Left lung (tissue), 4 donors: ENCODE measurements at regions not wholly inside any gene's neighbourhood (a gene's known extent, or its start where the extent isn't known, plus 50 kb on each side); places are given as distances from the start of the nearest gene placed in this dataset.

Experiments
- ATAC-seq: fragments of 200-7000 bp; cut with Tn5 transposase; one replicate; pipeline ENCODE4 v1.9.1; 2020; ENCODE audit warnings: moderate library complexity
- DNase-seq, 4 donors: peaks; one replicate each; pipeline ENCODE4 v3.0.0-alpha.2; 2013 to 2020
- H3K27ac ChIP-seq, 2 donors: fragments of 200-600 bp; sonication (generic) in 1 of 2; one replicate each; pipeline versions ENCODE4 v1.5.0 to v1.8.0; 2020 to 2021
- H3K27me3 ChIP-seq, 2 donors: fragments of 200-600 bp; sonication (generic) in 1 of 2; one replicate each; pipeline versions ENCODE4 v1.5.0 to v1.8.0; 2020 to 2021
- H3K36me3 ChIP-seq, 2 donors: fragments of 200-600 bp; sonication (generic) in 1 of 2; one replicate each; pipeline versions ENCODE4 v1.5.0 to v1.8.0; 2020 to 2021
- H3K4me1 ChIP-seq, 2 donors: fragments of 200-600 bp; one replicate each; pipeline ENCODE4 v1.8.0; 2021
- H3K4me3 ChIP-seq, 2 donors: fragments of 200-600 bp; sonication (generic) in 1 of 2; one replicate each; pipeline versions ENCODE4 v1.5.0 to v1.8.0; 2020 to 2021; ENCODE audit warnings: mild to moderate bottlenecking in 1 of 2
- H3K9me3 ChIP-seq, 2 donors: fragments of 200-600 bp; sonication (generic) in 1 of 2; one replicate each; pipeline versions ENCODE4 v1.5.0 to v1.8.0; 2020 to 2021
- CTCF ChIP-seq, 2 donors: fragments of 200-600 bp; sonication (generic) in 1 of 2; IDR thresholded peaks; one replicate each; pipeline versions ENCODE4 v1.5.0 to v1.8.0; 2021; ENCODE audit warnings: antibody characterized with exemption in 2 of 2
- intact Hi-C, 2 donors: fragments of 100-400 bp; cut with DNase I; formaldehyde crosslinking; loops; one replicate each; pipeline versions ENCODE4 v1.11.2 to v1.14.2; 2022
- donor health status: DM: no; HTN: yes; CAD: no.
- donor health status: DM: no; HTN: no; CAD: no.

GRCh38 chr4:106595906-106596305 is 227.3 kb upstream of the GIMD1 start:
- Histone ChIP-seq H3K27ac (no peak overlapping the region), H3K36me3 (no peaks in the 10 kb centered on the region), H3K4me1 (no peaks in the 10 kb centered on the region), H3K4me3 (no peak overlapping the region), H3K9me3 (no peaks in the 10 kb centered on the region), H3K27me3 (no peaks in the 10 kb centered on the region)
- intact Hi-C loops: no loop called here
- TF ChIP-seq CTCF (IDR thresholded peaks at IDR 0.05): no peak
- ATAC-seq (no peak), DNase-seq (no peak)

- ATAC-seq: no peak
- intact Hi-C loops: no loop called here
- peaks cover 6 to 7% of the 10 kb centered on the region in 2 donors for H3K27me3 ChIP-seq
Observed at GRCh38 chr4:106594291-106594952, 225.8 kb upstream of the GIMD1 start.

GRCh38 chr4:106588891-106589290 is 220.3 kb upstream of the GIMD1 start:
- H3K9me3 ChIP-seq: no peaks in the 10 kb centered on the region
- TF ChIP-seq CTCF (IDR thresholded peaks at IDR 0.05): no peak
- no peak overlapping the region for H3K27ac ChIP-seq
- ATAC-seq (no peak), DNase-seq (no peak)
- H3K4me3 ChIP-seq: no peak overlapping the region
- no peaks in the 10 kb centered on the region for H3K36me3 ChIP-seq
- H3K27me3 ChIP-seq: peaks cover 6 to 7% of the 10 kb centered on the region in 2 donors
- intact Hi-C loops: no loop called here
- no peaks in the 10 kb centered on the region for H3K4me1 ChIP-seq

More at GRCh38 chr4:106594291-106594952, 225.8 kb upstream of the GIMD1 start:
- Histone ChIP-seq H3K36me3 (no peaks in the 10 kb centered on the region), H3K4me1 (no peaks in the 10 kb centered on the region), H3K27ac (no peak overlapping the region), H3K9me3 (no peaks in the 10 kb centered on the region), H3K4me3 (no peak overlapping the region)
- DNase-seq: no peak
- no peak for TF ChIP-seq CTCF (IDR thresholded peaks at IDR 0.05)

- no peaks in the 10 kb centered on the region for H3K36me3 ChIP-seq
- H3K27me3 ChIP-seq: peaks cover 6 to 7% of the 10 kb centered on the region in 2 donors
- no peak for TF ChIP-seq CTCF (IDR thresholded peaks at IDR 0.05)
- no peaks in the 10 kb centered on the region for H3K9me3 ChIP-seq
- H3K27ac ChIP-seq: no peak overlapping the region
- H3K4me1 ChIP-seq: no peaks in the 10 kb centered on the region
- no peak for DNase-seq
- ATAC-seq: peak; percentile 56
- intact Hi-C loops: no loop called here
- H3K4me3 ChIP-seq: no peak overlapping the region
Observed at GRCh38 chr4:106587558-106587957, 219.0 kb upstream of the GIMD1 start.

- DNase-seq (no peak), ATAC-seq (no peak)
- no peak for TF ChIP-seq CTCF (IDR thresholded peaks at IDR 0.05)
- peaks cover 6 to 7% of the 10 kb centered on the region in 2 donors for H3K27me3 ChIP-seq
- H3K4me3 ChIP-seq: no peak overlapping the region
- H3K9me3 ChIP-seq: no peaks in the 10 kb centered on the region
- H3K27ac ChIP-seq: no peak overlapping the region
- H3K36me3 ChIP-seq: no peaks in the 10 kb centered on the region
- no peaks in the 10 kb centered on the region for H3K4me1 ChIP-seq
- intact Hi-C loops: no loop called here
Observed at GRCh38 chr4:106585915-106586349, 217.4 kb upstream of the GIMD1 start.
